22Rv1 (cell line): ENCODE measurements at regions not wholly inside any gene's neighbourhood (a gene's known extent, or its start where the extent isn't known, plus 50 kb on each side); places are given as distances from the start of the nearest gene placed in this dataset.

ENCODE experiments used
- ZFX ChIP-seq: fragments of 450-650 bp; IDR thresholded peaks from 2 replicates; pipeline ENCODE4 v1.6.1; 2017; ENCODE audit warnings: antibody characterized with exemption, borderline replicate concordance
- TF ChIP-seq, protein P1 (sequence below): fragments of 450-650 bp; IDR thresholded peaks from 2 replicates; pipeline ENCODE4 v1.5.1; 2017; ENCODE audit warnings: mild to moderate bottlenecking

DNA sequence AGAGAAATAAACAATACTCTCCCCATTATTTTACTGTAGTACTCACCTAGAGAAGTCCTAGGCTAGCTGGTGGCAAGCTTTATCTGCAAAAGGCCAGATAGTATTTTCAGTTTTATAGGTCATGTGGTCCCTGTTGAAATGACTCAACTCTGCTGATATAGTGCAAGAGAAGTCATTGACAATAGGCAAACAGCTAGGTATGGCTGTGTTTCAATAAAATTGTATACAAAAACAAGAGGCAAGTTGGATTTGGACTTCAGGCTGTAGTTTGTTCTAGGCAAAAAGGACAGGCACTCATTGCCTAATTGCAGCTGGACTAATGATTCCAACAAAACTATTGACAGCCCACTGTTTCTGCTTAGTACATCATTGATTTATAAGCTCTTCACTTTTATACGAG lies 328.0 kb upstream of the PDZRN3 start:
- TF ChIP-seq, protein P1, sequence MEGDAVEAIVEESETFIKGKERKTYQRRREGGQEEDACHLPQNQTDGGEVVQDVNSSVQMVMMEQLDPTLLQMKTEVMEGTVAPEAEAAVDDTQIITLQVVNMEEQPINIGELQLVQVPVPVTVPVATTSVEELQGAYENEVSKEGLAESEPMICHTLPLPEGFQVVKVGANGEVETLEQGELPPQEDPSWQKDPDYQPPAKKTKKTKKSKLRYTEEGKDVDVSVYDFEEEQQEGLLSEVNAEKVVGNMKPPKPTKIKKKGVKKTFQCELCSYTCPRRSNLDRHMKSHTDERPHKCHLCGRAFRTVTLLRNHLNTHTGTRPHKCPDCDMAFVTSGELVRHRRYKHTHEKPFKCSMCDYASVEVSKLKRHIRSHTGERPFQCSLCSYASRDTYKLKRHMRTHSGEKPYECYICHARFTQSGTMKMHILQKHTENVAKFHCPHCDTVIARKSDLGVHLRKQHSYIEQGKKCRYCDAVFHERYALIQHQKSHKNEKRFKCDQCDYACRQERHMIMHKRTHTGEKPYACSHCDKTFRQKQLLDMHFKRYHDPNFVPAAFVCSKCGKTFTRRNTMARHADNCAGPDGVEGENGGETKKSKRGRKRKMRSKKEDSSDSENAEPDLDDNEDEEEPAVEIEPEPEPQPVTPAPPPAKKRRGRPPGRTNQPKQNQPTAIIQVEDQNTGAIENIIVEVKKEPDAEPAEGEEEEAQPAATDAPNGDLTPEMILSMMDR = no peak
- no peak for TF ChIP-seq ZFX
